ENCODE measurements at regions not wholly inside any gene's neighbourhood (a gene's known extent, or its start where the extent isn't known, plus 50 kb on each side); places are given as distances from the start of the nearest gene placed in this dataset.
"Not testable (repeated sequence)": the region's sequence is repeated elsewhere in the genome, so short reads cannot be mapped to it uniquely, and the experiment has no call there.

- no peak overlapping the region for H3K27ac ChIP-seq (replicated peaks)
- H3K27me3 ChIP-seq (ENCODE audit: insufficient read depth, poor library complexity, severe bottlenecking): no peaks in the 10 kb centered on the region
- TF ChIP-seq GABPA (IDR thresholded peaks at IDR 0.05; ENCODE audit: low read depth): no peak
- TF ChIP-seq REST (IDR thresholded peaks at IDR 0.05; ENCODE audit: insufficient replicate concordance, low read depth): no peak
- no peak for TF ChIP-seq POLR2AphosphoS5 (IDR thresholded peaks at IDR 0.05; ENCODE audit: low read depth)
- TF ChIP-seq CTCF (IDR thresholded peaks at IDR 0.05; ENCODE audit: insufficient read depth, low read length): no peak
- TF ChIP-seq SPI1 (IDR thresholded peaks at IDR 0.05; ENCODE audit: borderline replicate concordance, low read depth): no peak
- no peak overlapping the region for H3K4me3 ChIP-seq (replicated peaks; ENCODE audit: insufficient read depth, low read length)
- DNase-seq (ENCODE audit: low read depth in 1 of 2, low spot score in 1 of 2): no peak
Observed at GRCh38 chr12:13404631-13405473, 208.3 kb downstream of the EMP1 start.

GRCh38 chr12:13404111-13404628, 207.6 kb downstream of the EMP1 start:
- DNase-seq (ENCODE audit: low read depth in 1 of 2, low spot score in 1 of 2): no peak
- TF ChIP-seq SPI1 (IDR thresholded peaks at IDR 0.05; ENCODE audit: borderline replicate concordance, low read depth) (no peak), GABPA (IDR thresholded peaks at IDR 0.05; ENCODE audit: low read depth) (no peak), POLR2AphosphoS5 (IDR thresholded peaks at IDR 0.05; ENCODE audit: low read depth) (no peak), REST (IDR thresholded peaks at IDR 0.05; ENCODE audit: insufficient replicate concordance, low read depth) (no peak), CTCF (IDR thresholded peaks at IDR 0.05; ENCODE audit: insufficient read depth, low read length) (no peak)
- Histone ChIP-seq H3K4me3 (replicated peaks; ENCODE audit: insufficient read depth, low read length) (no peak overlapping the region), H3K27ac (replicated peaks) (no peak overlapping the region), H3K27me3 (ENCODE audit: insufficient read depth, poor library complexity, severe bottlenecking) (no peaks in the 10 kb centered on the region)

GRCh38 chr12:13391375-13391774, 194.8 kb downstream of the EMP1 start:
- not testable (repeated sequence) for H3K4me3 ChIP-seq (replicated peaks; ENCODE audit: insufficient read depth, low read length); DNase-seq (ENCODE audit: low read depth in 1 of 2, low spot score in 1 of 2); H3K27me3 ChIP-seq (ENCODE audit: insufficient read depth, poor library complexity, severe bottlenecking); H3K27ac ChIP-seq (replicated peaks)

DNA sequence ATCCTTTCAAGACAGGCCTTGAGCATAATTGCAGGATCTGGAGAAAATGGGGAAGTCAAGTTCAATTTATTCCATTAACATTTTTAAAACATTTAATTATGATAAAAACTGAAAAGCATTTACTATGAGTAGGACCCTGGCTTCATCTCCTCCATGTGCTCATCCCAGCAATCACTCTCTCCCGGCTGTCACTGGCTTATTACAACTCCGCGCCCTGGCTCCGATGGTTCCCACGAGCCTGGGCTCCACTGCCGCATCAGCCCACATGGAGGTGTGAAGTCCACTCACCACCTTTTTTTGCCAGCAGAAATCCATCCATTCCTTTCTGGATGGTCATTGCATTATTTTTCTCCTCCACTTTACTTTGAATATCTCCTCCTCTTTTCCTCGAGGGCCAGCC, 194.4 kb downstream of the EMP1 start:
- Histone ChIP-seq H3K27ac (replicated peaks) (no peak overlapping the region), H3K27me3 (ENCODE audit: insufficient read depth, poor library complexity, severe bottlenecking) (peaks cover 4% of the 10 kb centered on the region), H3K4me3 (replicated peaks; ENCODE audit: insufficient read depth, low read length) (no peak overlapping the region)
- no peak for DNase-seq (ENCODE audit: low read depth in 1 of 2, low spot score in 1 of 2)
- TF ChIP-seq GABPA (IDR thresholded peaks at IDR 0.05; ENCODE audit: low read depth) (no peak), REST (IDR thresholded peaks at IDR 0.05; ENCODE audit: insufficient replicate concordance, low read depth) (no peak), CTCF (IDR thresholded peaks at IDR 0.05; ENCODE audit: insufficient read depth, low read length) (no peak), SPI1 (IDR thresholded peaks at IDR 0.05; ENCODE audit: borderline replicate concordance, low read depth) (no peak), POLR2AphosphoS5 (IDR thresholded peaks at IDR 0.05; ENCODE audit: low read depth) (no peak)
